ENCODE measurements at regions not wholly inside any gene's neighbourhood (a gene's known extent, or its start where the extent isn't known, plus 50 kb on each side); places are given as distances from the start of the nearest gene placed in this dataset.

DNA sequence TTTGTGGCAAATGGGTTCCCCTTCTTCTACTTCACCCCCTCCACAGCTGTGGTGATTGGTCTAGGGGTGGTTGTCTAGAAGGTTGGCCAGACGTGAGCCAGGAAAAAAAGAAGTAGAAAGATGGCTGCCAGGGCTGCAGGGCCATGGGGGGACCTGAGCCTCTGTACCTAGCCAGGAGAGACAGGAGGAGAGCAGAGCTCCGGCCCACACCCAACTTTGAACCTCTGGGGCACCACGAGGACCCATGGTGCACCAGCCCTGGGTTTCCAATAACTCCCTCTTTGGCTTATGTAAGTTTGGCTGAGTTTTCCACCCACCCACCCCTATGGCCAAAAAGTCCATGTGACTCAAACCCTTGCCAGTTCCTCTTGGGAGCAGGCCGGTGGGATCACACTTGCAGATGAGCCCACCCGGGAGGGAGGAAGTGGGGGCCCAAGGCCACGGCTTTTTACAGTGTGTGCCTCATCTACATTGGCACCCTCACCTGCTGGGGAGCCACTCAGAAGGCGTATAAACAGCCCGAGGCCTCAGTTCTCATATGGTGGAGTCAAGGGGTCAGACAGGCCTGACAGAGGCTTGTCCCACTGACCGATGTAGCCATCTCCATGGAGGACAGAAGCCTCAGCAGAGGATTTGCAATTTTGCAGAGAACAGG, 293.1 kb upstream of the HDAC4 start:
- TF ChIP-seq POLR2A (IDR thresholded peaks at IDR 0.05), result no peak
- TF ChIP-seq, protein P1, sequence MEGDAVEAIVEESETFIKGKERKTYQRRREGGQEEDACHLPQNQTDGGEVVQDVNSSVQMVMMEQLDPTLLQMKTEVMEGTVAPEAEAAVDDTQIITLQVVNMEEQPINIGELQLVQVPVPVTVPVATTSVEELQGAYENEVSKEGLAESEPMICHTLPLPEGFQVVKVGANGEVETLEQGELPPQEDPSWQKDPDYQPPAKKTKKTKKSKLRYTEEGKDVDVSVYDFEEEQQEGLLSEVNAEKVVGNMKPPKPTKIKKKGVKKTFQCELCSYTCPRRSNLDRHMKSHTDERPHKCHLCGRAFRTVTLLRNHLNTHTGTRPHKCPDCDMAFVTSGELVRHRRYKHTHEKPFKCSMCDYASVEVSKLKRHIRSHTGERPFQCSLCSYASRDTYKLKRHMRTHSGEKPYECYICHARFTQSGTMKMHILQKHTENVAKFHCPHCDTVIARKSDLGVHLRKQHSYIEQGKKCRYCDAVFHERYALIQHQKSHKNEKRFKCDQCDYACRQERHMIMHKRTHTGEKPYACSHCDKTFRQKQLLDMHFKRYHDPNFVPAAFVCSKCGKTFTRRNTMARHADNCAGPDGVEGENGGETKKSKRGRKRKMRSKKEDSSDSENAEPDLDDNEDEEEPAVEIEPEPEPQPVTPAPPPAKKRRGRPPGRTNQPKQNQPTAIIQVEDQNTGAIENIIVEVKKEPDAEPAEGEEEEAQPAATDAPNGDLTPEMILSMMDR (IDR thresholded peaks at IDR 0.05), result no peak
